ENCODE measurements at regions not wholly inside any gene's neighbourhood (a gene's known extent, or its start where the extent isn't known, plus 50 kb on each side); places are given as distances from the start of the nearest gene placed in this dataset.
"Not testable (repeated sequence)": the region's sequence is repeated elsewhere in the genome, so short reads cannot be mapped to it uniquely, and the experiment has no call there.

- no peak for ATAC-seq
These were observed 361.9 kb upstream of the EYS start for GRCh38 chr6:66068907-66069306.

- no peak for ATAC-seq
These were observed 361.0 kb upstream of the EYS start for GRCh38 chr6:66068033-66068432.

GRCh38 chr6:66065313-66065712 lies 358.3 kb upstream of the EYS start:
- ATAC-seq = no peak

- ATAC-seq = no peak
These were observed 350.0 kb upstream of the EYS start for GRCh38 chr6:66057034-66057433.

- ATAC-seq = no peak
These were observed 347.9 kb upstream of the EYS start for GRCh38 chr6:66054967-66055366.

- no peak for ATAC-seq
These were observed 344.8 kb upstream of the EYS start for GRCh38 chr6:66051812-66052211.

- no peak for ATAC-seq
These were observed 341.9 kb upstream of the EYS start for GRCh38 chr6:66048684-66049474.

GRCh38 chr6:66032626-66033025 lies 325.6 kb upstream of the EYS start:
- ATAC-seq = no peak

- ATAC-seq = no peak
These were observed 322.4 kb upstream of the EYS start for GRCh38 chr6:66029391-66029790.

- no peak for ATAC-seq
These were observed 292.3 kb upstream of the EYS start for GRCh38 chr6:65999288-65999791.

- ATAC-seq = no peak
These were observed 291.5 kb upstream of the EYS start for GRCh38 chr6:65998544-65998943.

- no peak for ATAC-seq
These were observed 290.5 kb upstream of the EYS start for GRCh38 chr6:65997539-65997938.

- no peak for ATAC-seq
These were observed 289.1 kb upstream of the EYS start for GRCh38 chr6:65996096-65996495.

GRCh38 chr6:65989676-65990075 lies 282.6 kb upstream of the EYS start:
- no peak for ATAC-seq

GRCh38 chr6:65988006-65988405 lies 281.0 kb upstream of the EYS start:
- no peak for ATAC-seq

GRCh38 chr6:65984089-65984488 lies 277.1 kb upstream of the EYS start:
- no peak for ATAC-seq

GRCh38 chr6:65979120-65979519 lies 272.1 kb upstream of the EYS start:
- no peak for ATAC-seq

GRCh38 chr6:65971252-65971651 lies 264.2 kb upstream of the EYS start:
- not testable (repeated sequence) for ATAC-seq

GRCh38 chr6:65964261-65964660 lies 257.2 kb upstream of the EYS start:
- ATAC-seq = no peak

- no peak for ATAC-seq
These were observed 248.0 kb upstream of the EYS start for GRCh38 chr6:65955034-65955433.

GRCh38 chr6:65948062-65948461 lies 241.0 kb upstream of the EYS start:
- no peak for ATAC-seq

GRCh38 chr6:65943548-65943947 lies 236.5 kb upstream of the EYS start:
- no peak for ATAC-seq

- ATAC-seq = no peak
These were observed 236.0 kb upstream of the EYS start for GRCh38 chr6:65943051-65943450.

GRCh38 chr6:65938000-65938399 lies 231.0 kb upstream of the EYS start:
- no peak for ATAC-seq

GRCh38 chr6:65935412-65935811 lies 228.4 kb upstream of the EYS start:
- no peak for ATAC-seq

Data from esophagus mucosa (tissue), 1 donor.